Stimulated activated CD8-positive, alpha-beta memory T cell treated with anti-CD3 and anti-CD28 coated beads, Interleukin-12 subunit alpha, Interleukin-12 subunit beta, amount 100 ng/mL, for 4 hours (primary cell): ENCODE measurements at regions not wholly inside any gene's neighbourhood (a gene's known extent, or its start where the extent isn't known, plus 50 kb on each side); places are given as distances from the start of the nearest gene placed in this dataset.
"Not testable (repeated sequence)": the region's sequence is repeated elsewhere in the genome, so short reads cannot be mapped to it uniquely, and the experiment has no call there.

ENCODE experiments used
- DNase-seq: peaks from one replicate; pipeline ENCODE4 v3.0.0-alpha.2; 2020; ENCODE audit warnings: low read depth

DNA sequence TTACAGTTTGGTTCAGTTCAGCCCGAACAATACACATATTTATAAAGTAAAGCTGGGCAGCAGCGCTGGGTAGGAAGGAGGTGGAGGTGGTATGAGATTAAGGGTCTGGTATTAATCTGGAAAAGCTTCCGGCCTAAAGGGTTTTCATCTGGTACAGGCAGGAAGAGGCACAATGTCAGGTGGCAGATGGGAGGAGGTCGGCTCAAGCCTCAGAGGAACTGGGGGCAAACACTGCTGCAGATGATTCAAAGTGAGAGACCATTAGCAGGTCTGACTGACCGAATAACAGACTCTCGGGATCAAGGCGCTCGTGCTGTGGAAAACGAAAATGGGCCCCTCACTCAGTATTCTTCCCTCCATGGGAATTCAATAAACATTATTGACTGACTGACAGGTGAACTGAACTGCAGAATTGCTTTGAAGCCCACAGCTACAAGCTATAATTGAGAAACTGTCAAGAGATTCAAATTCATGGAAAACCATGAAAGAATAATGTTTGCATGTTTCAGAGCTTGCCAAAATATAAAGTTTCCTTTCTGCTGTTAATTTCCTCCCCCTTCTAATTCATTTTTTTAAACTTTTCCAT, 75.3 kb downstream of the TMEM167A start:
- DNase-seq, result no peak

GRCh38 chr5:83000922-83001321, 76.3 kb downstream of the TMEM167A start:
- DNase-seq, result no peak

DNA sequence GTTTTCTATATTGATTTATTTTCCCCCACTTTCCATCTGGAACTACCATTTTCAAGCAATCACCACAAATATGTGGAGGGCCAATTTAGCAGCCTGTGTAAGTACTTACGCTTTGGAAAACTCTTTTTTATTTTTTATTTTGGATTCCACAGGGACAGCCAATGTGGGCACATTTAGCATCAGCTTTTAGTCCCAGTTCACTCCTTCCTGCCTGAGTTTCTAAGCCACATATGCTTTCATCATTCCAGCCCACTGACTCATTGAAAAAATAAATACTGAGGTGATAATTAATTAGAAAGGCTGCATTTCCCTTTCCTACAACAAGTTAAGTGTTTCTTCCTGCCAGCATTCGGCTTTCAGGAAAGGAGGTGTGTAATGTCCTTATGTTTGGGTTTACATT, 76.8 kb downstream of the TMEM167A start:
- no peak for DNase-seq

DNA sequence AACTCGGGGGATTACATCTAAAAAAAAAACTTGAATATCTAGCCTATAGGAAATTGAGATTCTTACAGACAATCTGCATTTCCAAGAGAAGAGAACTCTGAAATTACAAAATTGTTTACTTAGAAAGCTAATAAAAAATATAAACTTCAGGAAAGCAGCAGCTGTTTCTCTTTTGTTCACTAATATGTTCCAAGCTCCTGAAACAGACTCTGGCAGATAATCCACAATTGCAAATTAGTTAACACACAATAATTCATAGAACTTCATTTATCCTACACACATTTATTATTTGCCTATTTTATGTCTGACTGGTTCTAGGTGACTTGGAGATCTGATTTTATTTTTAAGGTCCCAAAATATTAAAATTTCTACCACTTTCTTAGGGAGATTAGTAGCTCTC, 83.8 kb downstream of the TMEM167A start:
- DNase-seq, result no peak

DNA sequence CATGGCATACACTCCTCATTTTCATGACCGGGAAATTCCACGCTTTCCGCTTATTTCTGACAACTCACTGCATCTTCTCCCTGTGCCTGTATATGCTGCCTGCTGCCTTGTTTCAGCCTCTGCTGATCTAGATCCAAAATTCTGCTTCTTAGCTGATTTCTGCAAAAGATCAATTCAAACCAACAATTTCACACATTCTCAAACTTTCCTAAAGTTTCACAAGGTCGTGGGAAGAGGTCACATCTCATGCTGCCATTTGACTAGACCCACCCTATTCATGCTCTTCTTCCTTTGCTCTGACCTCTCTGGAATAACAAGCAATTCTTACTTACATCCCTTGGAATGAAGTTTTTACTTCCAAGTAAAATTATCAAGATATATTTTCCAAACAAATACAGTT, 84.5 kb downstream of the TMEM167A start:
- DNase-seq, result no peak

DNA sequence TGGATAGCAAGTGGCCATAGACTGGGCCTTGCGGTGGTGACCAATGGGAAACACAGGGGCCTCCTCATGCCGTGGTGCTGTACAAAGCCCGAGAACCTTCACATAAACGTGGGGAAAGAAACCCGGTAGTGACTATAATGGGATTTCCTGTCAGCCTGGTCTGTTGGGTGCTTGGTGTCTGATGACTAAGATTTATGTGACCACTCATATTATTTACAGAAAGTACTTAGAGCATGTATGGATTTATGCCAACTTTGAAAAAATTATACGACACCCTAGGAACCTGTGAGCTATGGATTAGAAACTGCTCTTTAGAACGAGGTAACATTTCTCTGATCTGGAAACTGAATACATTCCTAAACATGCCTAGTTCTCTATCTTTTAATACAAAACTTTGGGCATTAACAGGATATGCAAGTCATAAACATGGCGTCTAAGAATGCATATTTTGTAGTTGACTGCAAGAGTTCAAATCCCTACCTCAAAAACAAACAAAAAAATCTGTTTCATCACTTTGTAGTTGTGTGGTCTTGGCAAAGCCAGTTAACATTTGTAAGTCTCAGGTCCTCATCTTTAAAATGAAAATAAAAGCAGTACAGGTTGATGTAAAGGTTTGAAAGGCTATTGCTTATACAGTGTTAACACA, 85.4 kb downstream of the TMEM167A start:
- no peak for DNase-seq

DNA sequence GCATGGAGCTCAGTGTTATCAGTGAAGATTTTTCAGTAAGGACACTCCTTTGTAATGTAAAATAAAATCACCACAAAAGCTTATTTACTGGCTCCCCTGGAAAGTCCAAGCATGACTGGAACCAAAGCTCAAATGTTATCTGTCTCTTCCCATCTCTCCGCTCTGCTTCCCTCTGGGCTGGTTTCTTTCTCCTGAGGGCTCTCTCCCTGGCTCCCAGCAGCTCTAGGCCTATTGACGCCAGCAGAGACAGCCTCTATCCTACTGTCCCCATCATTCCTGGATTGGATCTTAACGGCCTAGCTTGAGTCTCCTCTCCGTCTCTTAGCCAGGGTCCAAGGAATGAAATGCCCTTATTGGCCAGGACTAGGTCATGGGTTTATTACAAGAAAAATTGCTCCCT, 86.1 kb downstream of the TMEM167A start:
- no peak for DNase-seq

DNA sequence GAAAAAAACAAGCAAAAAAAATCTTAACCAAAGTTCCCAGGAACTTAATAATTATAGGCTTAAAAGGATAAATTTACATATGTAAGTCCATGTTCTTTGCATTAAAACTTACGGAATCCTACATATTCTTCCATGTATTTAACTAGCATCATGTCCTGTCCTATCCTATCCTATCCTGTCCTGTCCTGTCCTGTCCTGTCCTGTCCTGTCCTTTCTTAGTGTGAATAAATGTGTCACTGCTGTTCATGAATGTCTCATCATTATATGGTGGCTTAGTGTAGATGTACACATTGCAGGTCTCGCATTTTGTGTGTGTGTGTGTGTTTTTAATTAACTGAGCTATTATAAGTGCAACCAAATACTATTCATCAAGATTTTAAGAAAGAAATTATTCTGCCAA, 90.0 kb downstream of the TMEM167A start:
- no peak for DNase-seq

GRCh38 chr5:82986404-82986803, 90.8 kb downstream of the TMEM167A start:
- no peak for DNase-seq

- no peak for DNase-seq
These were observed 91.4 kb downstream of the TMEM167A start for GRCh38 chr5:82985763-82986162.

GRCh38 chr5:82984786-82985735, 92.1 kb downstream of the TMEM167A start:
- DNase-seq, result no peak

DNA sequence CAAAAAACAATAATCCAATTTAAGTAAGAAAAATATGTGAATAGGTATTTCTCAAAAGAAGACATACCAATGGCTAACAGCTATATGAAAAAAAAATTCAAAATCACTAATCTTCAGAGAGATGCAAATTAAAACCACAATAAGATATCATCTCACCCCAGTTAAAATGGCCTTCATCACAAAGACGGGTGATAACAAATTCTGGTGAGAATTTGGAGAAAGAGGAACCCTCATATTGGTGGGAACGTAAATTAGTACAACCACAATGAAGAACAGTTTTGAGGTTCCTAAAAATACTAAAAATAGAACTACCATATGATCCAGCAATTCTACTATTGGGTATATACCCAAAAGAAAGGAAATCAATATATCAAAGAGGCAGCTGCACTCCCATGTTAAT, 94.3 kb downstream of the TMEM167A start:
- DNase-seq, result no peak

DNA sequence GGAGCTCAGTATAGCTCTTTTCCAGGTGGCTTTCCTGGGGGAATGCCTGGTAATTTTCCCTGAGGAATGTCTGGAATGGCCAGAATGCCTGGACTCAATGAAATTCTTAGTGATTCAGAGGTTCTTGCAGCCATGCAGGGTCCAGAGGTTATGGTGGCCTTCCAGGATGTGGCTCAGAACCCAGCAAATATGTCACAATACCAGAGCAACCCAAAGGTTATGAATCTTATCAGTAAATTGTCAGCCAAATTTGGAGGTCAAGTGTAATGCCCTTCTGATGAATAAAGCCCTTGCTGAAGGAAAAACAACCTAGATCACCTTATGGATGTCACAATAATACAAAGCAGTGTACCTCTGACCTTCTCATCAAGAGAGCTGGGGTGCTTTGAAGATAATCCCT, 100.3 kb downstream of the TMEM167A start:
- not testable (repeated sequence) for DNase-seq

- no peak for DNase-seq
These were observed 101.4 kb downstream of the TMEM167A start for GRCh38 chr5:82975812-82976211.

- DNase-seq, result no peak
These were observed 101.8 kb downstream of the TMEM167A start for GRCh38 chr5:82975396-82975795.

- not testable (repeated sequence) for DNase-seq
These were observed 102.8 kb downstream of the TMEM167A start for GRCh38 chr5:82974346-82974745.

- DNase-seq, result no peak
These were observed 105.3 kb downstream of the TMEM167A start for GRCh38 chr5:82971901-82972300.

DNA sequence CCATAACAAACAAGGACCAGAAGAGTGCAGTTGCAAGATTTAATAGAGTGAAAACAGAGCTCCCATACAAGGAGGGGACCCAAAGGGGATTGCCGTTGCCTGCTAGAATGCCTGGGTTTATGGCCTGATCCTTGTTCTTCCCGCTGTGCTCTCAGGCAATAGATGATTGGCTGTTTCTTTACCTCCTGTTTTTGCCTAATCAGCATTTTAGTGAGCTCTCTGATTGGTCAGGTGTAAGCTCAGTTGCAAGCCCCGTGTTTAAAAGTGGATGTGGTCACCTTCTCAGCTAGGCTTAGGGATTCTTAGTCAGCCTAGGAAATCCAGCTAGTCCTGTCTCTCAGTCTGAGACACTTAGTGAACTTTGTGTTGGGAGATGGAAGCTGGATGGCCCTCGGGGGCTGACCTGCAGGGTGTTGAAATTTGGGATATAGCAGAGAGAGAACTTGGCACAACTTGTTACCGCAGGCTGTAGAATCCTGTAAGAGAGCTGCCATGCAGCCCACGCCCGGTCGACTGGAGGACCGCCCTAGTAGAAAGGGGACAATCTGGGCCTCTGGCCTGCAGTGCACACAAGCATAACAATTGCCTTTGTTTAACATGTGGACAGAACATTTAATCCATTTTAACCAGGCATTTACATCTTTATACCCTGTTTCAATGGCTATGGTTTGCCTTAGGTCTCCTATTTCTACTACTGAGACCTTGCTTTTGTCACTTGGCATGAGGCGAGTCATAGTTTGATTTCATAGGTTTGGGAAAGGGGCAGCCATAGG, 106.0 kb downstream of the TMEM167A start:
- DNase-seq, result not testable (repeated sequence)

DNA sequence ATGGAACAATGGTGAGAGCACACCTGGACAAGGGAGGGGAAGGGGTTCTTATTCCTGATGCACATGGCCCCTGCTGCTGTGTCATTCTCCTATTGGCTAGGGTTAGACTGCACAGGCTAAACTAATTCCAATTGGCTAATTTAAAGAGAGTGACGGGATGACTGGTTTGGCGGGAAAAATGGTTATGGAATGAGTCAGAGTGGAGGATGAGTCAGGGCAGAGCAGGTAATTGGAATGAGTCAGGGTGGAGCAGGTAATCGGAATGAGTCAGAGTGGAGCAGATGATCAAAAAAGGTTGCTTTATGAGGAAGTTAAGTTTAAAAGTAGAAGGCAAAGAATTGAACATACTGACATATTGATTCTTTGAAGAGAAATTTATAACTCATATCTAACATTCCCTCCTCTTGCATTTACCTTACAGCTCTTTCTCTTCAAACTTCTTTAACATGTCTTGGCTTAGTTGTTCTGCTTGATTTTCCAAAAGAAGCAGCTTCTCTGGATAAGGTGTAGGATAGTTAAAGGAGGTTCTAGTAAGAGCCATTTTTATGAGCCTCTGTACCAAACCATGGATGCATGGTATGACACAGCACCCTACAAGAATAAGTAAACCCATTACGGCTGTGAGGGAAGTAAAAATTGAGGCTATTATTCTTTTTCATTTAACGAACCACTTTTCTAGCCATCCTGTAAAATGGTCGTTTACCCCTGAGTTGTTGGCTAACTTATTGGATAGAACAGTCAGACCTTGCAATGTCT, 107.8 kb downstream of the TMEM167A start:
- not testable (repeated sequence) for DNase-seq

DNA sequence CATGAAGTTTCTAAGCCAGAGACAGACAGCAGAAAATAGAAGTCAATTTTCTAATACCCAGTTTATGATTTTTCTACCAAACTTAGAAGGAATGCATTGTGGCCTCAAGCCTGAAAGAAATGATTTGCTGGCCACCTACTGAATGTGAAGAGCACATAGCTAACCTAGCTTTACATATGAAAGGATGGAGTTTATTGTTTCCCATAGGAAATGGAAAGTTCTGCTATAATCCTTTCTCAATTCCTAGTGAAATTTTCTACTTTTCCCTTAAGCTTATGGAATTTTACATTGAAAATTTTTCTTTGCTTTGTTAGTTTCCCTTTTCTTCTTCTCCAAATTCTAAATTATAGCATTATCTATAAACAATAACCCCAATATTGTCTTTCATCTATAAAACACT, 110.1 kb downstream of the TMEM167A start:
- DNase-seq, result no peak

- no peak for DNase-seq
These were observed 117.7 kb downstream of the TMEM167A start for GRCh38 chr5:82959466-82959865.

DNA sequence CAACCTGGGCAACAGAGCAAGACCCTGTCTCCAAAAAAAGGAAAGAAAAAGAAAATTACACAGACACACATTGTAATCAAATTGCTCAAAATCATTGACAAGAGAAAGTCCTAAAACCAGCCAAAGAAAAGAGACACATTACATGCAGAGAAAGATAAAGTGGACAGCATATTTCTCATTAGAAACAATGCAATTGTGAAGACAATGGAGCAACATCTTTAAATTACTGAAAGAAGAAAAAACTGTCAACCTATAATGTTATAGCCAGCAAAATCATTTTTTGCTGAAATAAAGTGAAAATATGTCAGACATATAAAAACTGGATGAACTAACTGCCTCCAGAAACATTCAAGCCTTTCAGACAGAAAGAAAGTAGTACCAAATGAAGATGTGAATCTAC, 120.6 kb downstream of the TMEM167A start:
- DNase-seq, result no peak
